Panc1 (cell line): ENCODE measurements at regions not wholly inside any gene's neighbourhood (a gene's known extent, or its start where the extent isn't known, plus 50 kb on each side); places are given as distances from the start of the nearest gene placed in this dataset.

Source experiments
- CTCF ChIP-seq: fragments of 450-650 bp; IDR thresholded peaks from 2 replicates; pipeline ENCODE4 v1.5.1; 2017; ENCODE audit warnings: mild to moderate bottlenecking
- POLR2AphosphoS5 ChIP-seq: IDR thresholded peaks from 2 replicates; pipeline ENCODE4 v1.6.1; 2012; ENCODE audit warnings: mild to moderate bottlenecking, low read depth, low read length, moderate library complexity

DNA sequence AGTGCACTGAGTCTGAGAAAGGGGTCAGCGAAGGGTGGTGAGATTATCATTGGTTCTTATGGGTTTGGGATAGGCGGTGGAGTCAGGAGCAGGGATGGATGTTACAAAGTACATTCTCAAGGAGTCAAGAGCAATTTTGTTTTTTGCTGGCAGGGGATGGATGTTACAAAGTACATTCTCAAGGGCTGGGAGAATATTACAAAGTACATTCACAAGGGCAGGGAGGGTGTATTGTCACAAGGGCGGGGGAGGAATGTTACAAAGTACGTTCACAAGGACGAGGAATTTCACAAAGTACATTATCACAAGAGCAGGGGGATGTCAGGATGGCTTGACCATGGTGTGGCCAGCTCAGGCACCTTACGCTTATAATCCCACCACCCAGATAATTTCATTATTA lies 59.3 kb upstream of the FAM89A start:
- TF ChIP-seq CTCF = no peak
- TF ChIP-seq POLR2AphosphoS5 = no peak
